ENCODE measurements at regions not wholly inside any gene's neighbourhood (a gene's known extent, or its start where the extent isn't known, plus 50 kb on each side); places are given as distances from the start of the nearest gene placed in this dataset.

- no peak for TF ChIP-seq POLR2A (IDR thresholded peaks at IDR 0.05)
- TF ChIP-seq, protein P1, sequence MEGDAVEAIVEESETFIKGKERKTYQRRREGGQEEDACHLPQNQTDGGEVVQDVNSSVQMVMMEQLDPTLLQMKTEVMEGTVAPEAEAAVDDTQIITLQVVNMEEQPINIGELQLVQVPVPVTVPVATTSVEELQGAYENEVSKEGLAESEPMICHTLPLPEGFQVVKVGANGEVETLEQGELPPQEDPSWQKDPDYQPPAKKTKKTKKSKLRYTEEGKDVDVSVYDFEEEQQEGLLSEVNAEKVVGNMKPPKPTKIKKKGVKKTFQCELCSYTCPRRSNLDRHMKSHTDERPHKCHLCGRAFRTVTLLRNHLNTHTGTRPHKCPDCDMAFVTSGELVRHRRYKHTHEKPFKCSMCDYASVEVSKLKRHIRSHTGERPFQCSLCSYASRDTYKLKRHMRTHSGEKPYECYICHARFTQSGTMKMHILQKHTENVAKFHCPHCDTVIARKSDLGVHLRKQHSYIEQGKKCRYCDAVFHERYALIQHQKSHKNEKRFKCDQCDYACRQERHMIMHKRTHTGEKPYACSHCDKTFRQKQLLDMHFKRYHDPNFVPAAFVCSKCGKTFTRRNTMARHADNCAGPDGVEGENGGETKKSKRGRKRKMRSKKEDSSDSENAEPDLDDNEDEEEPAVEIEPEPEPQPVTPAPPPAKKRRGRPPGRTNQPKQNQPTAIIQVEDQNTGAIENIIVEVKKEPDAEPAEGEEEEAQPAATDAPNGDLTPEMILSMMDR (IDR thresholded peaks at IDR 0.05), result no peak
Observed at GRCh38 chr4:13912436-13912925, 285.0 kb upstream of the BOD1L1 start.

Data from vagina (tissue), 2 donors.